Pancreas (tissue), 10 donors: ENCODE measurements at regions not wholly inside any gene's neighbourhood (a gene's known extent, or its start where the extent isn't known, plus 50 kb on each side); places are given as distances from the start of the nearest gene placed in this dataset.

Source experiments
- ATAC-seq, 4 donors: fragments of 200-7000 bp; cut with Tn5 transposase; one replicate each; pipeline versions ENCODE4 v1.8.0 to v1.9.1; 2020; ENCODE audit warnings: mild to moderate bottlenecking in 4 of 4, moderate library complexity in 4 of 4
- DNase-seq, 6 donors: peaks; one replicate each; pipeline ENCODE4 v3.0.0-alpha.2; 2020
- FAIRE-seq: peaks from 2 replicates; lab custom pipeline; 2012; peaks lifted over from hg19 to GRCh38; lab: Jason Lieb, UNC
- H3K27ac ChIP-seq, 4 donors: fragments of 200-600 bp; sonication (generic); 1 replicate in 3 of 4; 2 replicates in 1 of 4; pipeline versions ENCODE4 v1.5.0 to v1.8.0; 2020
- H3K27me3 ChIP-seq, 4 donors: fragments of 200-600 bp; one replicate each; pipeline ENCODE4 v1.8.0; 2021
- H3K36me3 ChIP-seq, 3 donors: fragments of 200-600 bp; sonication (generic) in 1 of 3; one replicate each; pipeline versions ENCODE4 v1.5.0 to v1.8.0; 2020 to 2021
- H3K4me1 ChIP-seq, 3 donors: fragments of 200-600 bp; one replicate each; pipeline ENCODE4 v1.8.0; 2021
- H3K4me3 ChIP-seq, 4 donors: fragments of 200-600 bp; sonication (generic) in 2 of 4; one replicate each; pipeline versions ENCODE4 v1.5.0 to v1.8.0; 2020 to 2021
- H3K9me3 ChIP-seq, 4 donors: fragments of 200-600 bp; one replicate each; pipeline ENCODE4 v1.8.0; 2021
- CTCF ChIP-seq, 4 donors: fragments of 200-600 bp; sonication (generic) in 3 of 4; IDR thresholded peaks; one replicate each; pipeline versions ENCODE4 v1.5.0 to v1.8.0; 2021; ENCODE audit warnings: antibody characterized with exemption in 4 of 4
- WGBS, 2 donors: extraction: QIAGEN DNeasy Blood & Tissue Kit; methylation state at CpG; one replicate each; pipeline ENCODE4 v1.1.7; 2013; 5-methylcytosine and 5-hydroxymethylcytosine counted together
- intact Hi-C, 3 donors: fragments of 100-400 bp; cut with DNase I; formaldehyde crosslinking; loops; one replicate each; pipeline versions ENCODE4 v1.11.1 to v1.14.2; 2022
- donor health status: healthy with polysubstance abuse.
- donor health status: DM: no; HTN: no; CAD: no; lungs with moderate emphysema.
- donor health status: DM: no; HTN: no; CAD: no.
- donor health status: control.
- donor health status: control.
- donor health status: Bipolar disorder and iron deficiency.
- donor health status: DM: yes; HTN: yes; CAD: no.
- donor health status: DM: no; HTN: no; CAD: no.
- donor health status: DM: no; HTN: no; CAD: no.
- donor health status: DM: yes; HTN: yes; CAD: no.

GRCh38 chr17:33944826-33945225, 310.3 kb upstream of the CCL2 start:
- Histone ChIP-seq H3K4me3 (no peak overlapping the region), H3K4me1 (peaks cover 0 to 10% (median 0%) of the 10 kb centered on the region in 3 donors), H3K36me3 (no peaks in the 10 kb centered on the region), H3K27me3 (no peaks in the 10 kb centered on the region), H3K27ac (no peak overlapping the region), H3K9me3 (no peaks in the 10 kb centered on the region)
- WGBS, 2 donors, result 77 to 97% methylated on average over 2 of the region's 2 CpGs
- intact Hi-C loops, result loop anchor here in 1 of 3 donors (10.0 kb wide), 1 partner anchor 160 kb away; no protein-coding TSS in a partner anchor
- no peak for TF ChIP-seq CTCF (IDR thresholded peaks at IDR 0.05)
- ATAC-seq, result no peak
- FAIRE-seq, result no peak
- DNase-seq, result no peak

- no peak for ATAC-seq
- no peaks in the 10 kb centered on the region for H3K27me3 ChIP-seq
- FAIRE-seq, result no peak
Observed at GRCh38 chr17:33945646-33946546, 309.2 kb upstream of the CCL2 start.

GRCh38 chr17:33947762-33948161, 307.3 kb upstream of the CCL2 start:
- intact Hi-C loops, result loop anchor here in 1 of 3 donors (10.0 kb wide), 1 partner anchor 163 kb away; no protein-coding TSS in a partner anchor
- Histone ChIP-seq H3K27me3 (no peaks in the 10 kb centered on the region), H3K9me3 (no peaks in the 10 kb centered on the region), H3K4me3 (no peak overlapping the region), H3K36me3 (no peaks in the 10 kb centered on the region), H3K4me1 (no peaks in the 10 kb centered on the region), H3K27ac (no peak overlapping the region)
- FAIRE-seq (no peak), ATAC-seq (no peak), DNase-seq (no peak)
- no peak for TF ChIP-seq CTCF (IDR thresholded peaks at IDR 0.05)

More at GRCh38 chr17:33945646-33946546, 309.2 kb upstream of the CCL2 start:
- TF ChIP-seq CTCF (IDR thresholded peaks at IDR 0.05), result no peak
- H3K9me3 ChIP-seq, result no peaks in the 10 kb centered on the region
- DNase-seq, result no peak
- H3K27ac ChIP-seq, result no peak overlapping the region
- H3K36me3 ChIP-seq, result no peaks in the 10 kb centered on the region
- H3K4me3 ChIP-seq, result no peak overlapping the region
- peaks cover 0 to 7% (median 0%) of the 10 kb centered on the region in 3 donors for H3K4me1 ChIP-seq
- intact Hi-C loops, result loop anchor here in 1 of 3 donors (10.0 kb wide), 1 partner anchor 161 kb away; no protein-coding TSS in a partner anchor
- WGBS, 2 donors, result 41 to 51% methylated on average over 6 of the region's 6 CpGs

- H3K9me3 ChIP-seq, result no peaks in the 10 kb centered on the region
- ATAC-seq (no peak), DNase-seq (no peak), FAIRE-seq (no peak)
- H3K4me1 ChIP-seq, result no peaks in the 10 kb centered on the region
- no peaks in the 10 kb centered on the region for H3K27me3 ChIP-seq
- intact Hi-C loops, result loop anchor here in 1 of 3 donors (10.0 kb wide), 1 partner anchor 164 kb away; no protein-coding TSS in a partner anchor
- H3K27ac ChIP-seq, result no peak overlapping the region
- H3K36me3 ChIP-seq, result no peaks in the 10 kb centered on the region
- 80 to 84% methylated on average over 7 of the region's 7 CpGs for WGBS, 2 donors
- no peak overlapping the region for H3K4me3 ChIP-seq
- TF ChIP-seq CTCF (IDR thresholded peaks at IDR 0.05), result no peak
Observed at GRCh38 chr17:33948309-33948708, 306.8 kb upstream of the CCL2 start.
